ENCODE measurements at regions not wholly inside any gene's neighbourhood (a gene's known extent, or its start where the extent isn't known, plus 50 kb on each side); places are given as distances from the start of the nearest gene placed in this dataset.

GRCh38 chr16:76183647-76184046 lies 93.6 kb upstream of the CNTNAP4 start:
- no peak for TF ChIP-seq ZFP3 (CRISPR knock-in tag; IDR thresholded peaks at IDR 0.05)
- no peak for ATAC-seq

DNA sequence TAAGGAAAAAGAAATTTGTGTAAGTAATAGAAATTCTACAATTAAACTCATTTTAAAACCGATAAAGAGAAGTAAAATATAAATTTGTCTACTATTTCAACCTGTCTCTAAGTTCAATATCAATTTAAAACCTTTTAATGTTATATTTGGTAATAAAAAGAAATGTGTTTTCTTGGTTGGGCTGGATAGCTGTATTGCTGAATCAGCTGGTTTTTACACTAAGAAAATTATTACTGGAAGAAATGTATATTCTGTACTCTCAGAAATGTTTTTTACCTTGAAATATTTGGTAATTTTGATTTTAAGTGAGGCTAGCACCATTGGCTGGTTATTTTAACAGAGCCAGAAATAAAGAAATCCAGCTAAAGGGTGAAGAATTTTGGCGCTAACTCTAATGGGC lies 87.1 kb upstream of the CNTNAP4 start:
- TF ChIP-seq ARNTL (CRISPR knock-in tag; IDR thresholded peaks at IDR 0.05; ENCODE audit: borderline replicate concordance, low read depth) (no peak), ZNF70 (CRISPR knock-in tag; IDR thresholded peaks at IDR 0.05) (no peak), OSR1 (CRISPR knock-in tag; IDR thresholded peaks at IDR 0.05) (no peak)
- ATAC-seq, result no peak

GRCh38 chr16:76190480-76190879 lies 86.7 kb upstream of the CNTNAP4 start:
- TF ChIP-seq BACH2 (CRISPR knock-in tag; IDR thresholded peaks at IDR 0.05; ENCODE audit: borderline replicate concordance), result no peak
- TF ChIP-seq, protein P1, sequence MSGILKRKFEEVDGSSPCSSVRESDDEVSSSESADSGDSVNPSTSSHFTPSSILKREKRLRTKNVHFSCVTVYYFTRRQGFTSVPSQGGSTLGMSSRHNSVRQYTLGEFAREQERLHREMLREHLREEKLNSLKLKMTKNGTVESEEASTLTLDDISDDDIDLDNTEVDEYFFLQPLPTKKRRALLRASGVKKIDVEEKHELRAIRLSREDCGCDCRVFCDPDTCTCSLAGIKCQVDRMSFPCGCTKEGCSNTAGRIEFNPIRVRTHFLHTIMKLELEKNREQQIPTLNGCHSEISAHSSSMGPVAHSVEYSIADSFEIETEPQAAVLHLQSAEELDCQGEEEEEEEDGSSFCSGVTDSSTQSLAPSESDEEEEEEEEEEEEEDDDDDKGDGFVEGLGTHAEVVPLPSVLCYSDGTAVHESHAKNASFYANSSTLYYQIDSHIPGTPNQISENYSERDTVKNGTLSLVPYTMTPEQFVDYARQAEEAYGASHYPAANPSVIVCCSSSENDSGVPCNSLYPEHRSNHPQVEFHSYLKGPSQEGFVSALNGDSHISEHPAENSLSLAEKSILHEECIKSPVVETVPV (CRISPR knock-in tag; IDR thresholded peaks at IDR 0.05), result no peak
- TF ChIP-seq ESRRG (CRISPR knock-in tag; IDR thresholded peaks at IDR 0.05), result no peak
- ATAC-seq, result no peak

- no peak for ATAC-seq
- TF ChIP-seq SNAI2 (CRISPR knock-in tag; IDR thresholded peaks at IDR 0.05) (no peak), PATZ1 (CRISPR knock-in tag; IDR thresholded peaks at IDR 0.05; ENCODE audit: borderline replicate concordance) (no peak), ISL1 (CRISPR knock-in tag; IDR thresholded peaks at IDR 0.05) (no peak)
- TF ChIP-seq, protein P2, sequence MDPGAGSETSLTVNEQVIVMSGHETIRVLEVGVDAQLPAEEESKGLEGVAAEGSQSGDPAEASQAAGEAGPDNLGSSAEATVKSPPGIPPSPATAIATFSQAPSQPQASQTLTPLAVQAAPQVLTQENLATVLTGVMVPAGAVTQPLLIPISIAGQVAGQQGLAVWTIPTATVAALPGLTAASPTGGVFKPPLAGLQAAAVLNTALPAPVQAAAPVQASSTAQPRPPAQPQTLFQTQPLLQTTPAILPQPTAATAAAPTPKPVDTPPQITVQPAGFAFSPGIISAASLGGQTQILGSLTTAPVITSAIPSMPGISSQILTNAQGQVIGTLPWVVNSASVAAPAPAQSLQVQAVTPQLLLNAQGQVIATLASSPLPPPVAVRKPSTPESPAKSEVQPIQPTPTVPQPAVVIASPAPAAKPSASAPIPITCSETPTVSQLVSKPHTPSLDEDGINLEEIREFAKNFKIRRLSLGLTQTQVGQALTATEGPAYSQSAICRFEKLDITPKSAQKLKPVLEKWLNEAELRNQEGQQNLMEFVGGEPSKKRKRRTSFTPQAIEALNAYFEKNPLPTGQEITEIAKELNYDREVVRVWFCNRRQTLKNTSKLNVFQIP (CRISPR knock-in tag; IDR thresholded peaks at IDR 0.05; ENCODE audit: borderline replicate concordance, low read depth), result no peak
- TF ChIP-seq, protein P3, sequence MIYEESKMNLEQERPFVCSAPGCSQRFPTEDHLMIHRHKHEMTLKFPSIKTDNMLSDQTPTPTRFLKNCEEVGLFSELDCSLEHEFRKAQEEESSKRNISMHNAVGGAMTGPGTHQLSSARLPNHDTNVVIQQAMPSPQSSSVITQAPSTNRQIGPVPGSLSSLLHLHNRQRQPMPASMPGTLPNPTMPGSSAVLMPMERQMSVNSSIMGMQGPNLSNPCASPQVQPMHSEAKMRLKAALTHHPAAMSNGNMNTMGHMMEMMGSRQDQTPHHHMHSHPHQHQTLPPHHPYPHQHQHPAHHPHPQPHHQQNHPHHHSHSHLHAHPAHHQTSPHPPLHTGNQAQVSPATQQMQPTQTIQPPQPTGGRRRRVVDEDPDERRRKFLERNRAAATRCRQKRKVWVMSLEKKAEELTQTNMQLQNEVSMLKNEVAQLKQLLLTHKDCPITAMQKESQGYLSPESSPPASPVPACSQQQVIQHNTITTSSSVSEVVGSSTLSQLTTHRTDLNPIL (CRISPR knock-in tag; IDR thresholded peaks at IDR 0.05; ENCODE audit: low read depth), result no peak
- TF ChIP-seq, protein P1 (CRISPR knock-in tag; IDR thresholded peaks at IDR 0.05), result no peak
Measured at GRCh38 chr16:76193906-76194615, 83.1 kb upstream of the CNTNAP4 start.

- TF ChIP-seq ZFP3 (CRISPR knock-in tag; IDR thresholded peaks at IDR 0.05) (no peak), CSDC2 (CRISPR knock-in tag; IDR thresholded peaks at IDR 0.05) (no peak), PPARA (CRISPR knock-in tag; IDR thresholded peaks at IDR 0.05; ENCODE audit: borderline replicate concordance) (no peak), GLIS3 (CRISPR knock-in tag; IDR thresholded peaks at IDR 0.05) (no peak)
- ATAC-seq, result no peak
Measured at GRCh38 chr16:76194616-76195015, 82.6 kb upstream of the CNTNAP4 start.

GRCh38 chr16:76195056-76195455 lies 82.1 kb upstream of the CNTNAP4 start:
- no peak for TF ChIP-seq GLIS3 (CRISPR knock-in tag; IDR thresholded peaks at IDR 0.05)
- TF ChIP-seq PATZ1 (CRISPR knock-in tag; IDR thresholded peaks at IDR 0.05; ENCODE audit: borderline replicate concordance), result no peak
- no peak for TF ChIP-seq ZC3H10 (CRISPR knock-in tag; IDR thresholded peaks at IDR 0.05)
- no peak for TF ChIP-seq ZFP3 (CRISPR knock-in tag; IDR thresholded peaks at IDR 0.05)
- TF ChIP-seq, protein P3 (CRISPR knock-in tag; IDR thresholded peaks at IDR 0.05; ENCODE audit: low read depth), result no peak
- TF ChIP-seq SNAI2 (CRISPR knock-in tag; IDR thresholded peaks at IDR 0.05), result no peak
- no peak for ATAC-seq
